ENCODE measurements at regions not wholly inside any gene's neighbourhood (a gene's known extent, or its start where the extent isn't known, plus 50 kb on each side); places are given as distances from the start of the nearest gene placed in this dataset.

DNA sequence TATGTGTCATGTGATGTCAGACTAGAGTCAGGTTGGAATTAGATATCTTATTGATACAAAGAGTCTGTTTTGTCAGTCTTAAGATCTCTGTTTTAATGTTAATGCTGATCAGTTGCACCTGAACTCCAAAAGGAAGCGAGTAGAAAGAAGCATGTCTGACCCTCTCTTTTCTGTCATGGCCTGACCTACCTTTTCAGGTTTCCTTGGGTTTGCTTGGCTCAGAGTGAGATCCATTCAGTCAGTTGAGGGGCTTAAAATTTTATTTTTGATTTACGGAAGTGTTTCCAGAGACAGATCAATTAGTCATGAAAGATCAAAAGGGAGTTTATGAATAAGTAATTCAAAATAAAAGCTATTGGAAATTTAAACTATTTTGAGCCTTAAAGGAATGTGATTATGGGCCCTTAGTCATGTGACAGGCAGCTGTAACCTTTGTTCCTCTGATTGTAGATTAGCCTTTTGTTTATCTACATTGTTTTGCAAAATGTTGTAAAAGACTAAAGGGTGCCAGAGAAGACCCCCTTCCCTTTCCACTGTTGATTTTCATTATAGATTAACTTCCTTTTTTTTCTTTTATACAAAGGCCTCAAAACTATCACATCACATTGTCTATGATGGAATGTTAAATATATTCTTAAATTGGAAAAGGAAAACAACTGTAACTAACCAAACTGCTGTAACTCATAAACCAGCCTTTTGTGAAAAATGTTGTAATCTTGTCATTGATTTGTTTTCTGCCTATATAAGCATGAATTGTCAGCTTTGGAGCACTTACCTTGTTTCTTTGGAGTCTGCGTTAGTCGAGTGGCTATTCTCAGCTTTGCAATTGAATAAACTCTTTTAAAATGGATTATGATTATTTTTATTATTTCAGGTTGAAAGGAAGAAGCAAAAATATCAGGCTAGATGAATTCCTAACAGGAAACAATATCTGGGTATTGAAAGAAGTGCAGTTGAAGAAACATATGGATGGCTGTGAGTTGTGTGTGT, 195.5 kb upstream of the MBL2 start:
- no peaks in the 10 kb centered on the region for H3K27me3 Mint-ChIP-seq
- H3K27me3 ChIP-seq (ENCODE audit: control insufficient read depth in 1 of 2, insufficient read depth in 2 of 2, low read length in 2 of 2) = no peaks in the 10 kb centered on the region
- no peaks in the 10 kb centered on the region for H3K4me1 ChIP-seq (ENCODE audit: insufficient read depth, low read length)
- H3K4me3 ChIP-seq (ENCODE audit: low read length) = no peak overlapping the region
- peaks cover 0 to 17% of the 10 kb centered on the region in 2 experiments for H3K9me3 ChIP-seq (ENCODE audit: control insufficient read depth in 1 of 2, insufficient read depth in 1 of 2, low read length in 2 of 2)
- no peaks in the 10 kb centered on the region for H3K36me3 ChIP-seq (ENCODE audit: insufficient read depth, low read length)
- no peaks in the 10 kb centered on the region for H3K36me3 Mint-ChIP-seq (ENCODE audit: low read depth)
- no peak overlapping the region for H3K4me3 Mint-ChIP-seq
- H3K4me1 Mint-ChIP-seq (ENCODE audit: low read depth) = no peaks in the 10 kb centered on the region
- CTCF ChIA-PET = no interaction called here
- ATAC-seq (ENCODE audit: poor library complexity) (no peak), DNase-seq (no peak)
- POLR2A ChIA-PET = no interaction called here
- TF ChIP-seq, protein P1, sequence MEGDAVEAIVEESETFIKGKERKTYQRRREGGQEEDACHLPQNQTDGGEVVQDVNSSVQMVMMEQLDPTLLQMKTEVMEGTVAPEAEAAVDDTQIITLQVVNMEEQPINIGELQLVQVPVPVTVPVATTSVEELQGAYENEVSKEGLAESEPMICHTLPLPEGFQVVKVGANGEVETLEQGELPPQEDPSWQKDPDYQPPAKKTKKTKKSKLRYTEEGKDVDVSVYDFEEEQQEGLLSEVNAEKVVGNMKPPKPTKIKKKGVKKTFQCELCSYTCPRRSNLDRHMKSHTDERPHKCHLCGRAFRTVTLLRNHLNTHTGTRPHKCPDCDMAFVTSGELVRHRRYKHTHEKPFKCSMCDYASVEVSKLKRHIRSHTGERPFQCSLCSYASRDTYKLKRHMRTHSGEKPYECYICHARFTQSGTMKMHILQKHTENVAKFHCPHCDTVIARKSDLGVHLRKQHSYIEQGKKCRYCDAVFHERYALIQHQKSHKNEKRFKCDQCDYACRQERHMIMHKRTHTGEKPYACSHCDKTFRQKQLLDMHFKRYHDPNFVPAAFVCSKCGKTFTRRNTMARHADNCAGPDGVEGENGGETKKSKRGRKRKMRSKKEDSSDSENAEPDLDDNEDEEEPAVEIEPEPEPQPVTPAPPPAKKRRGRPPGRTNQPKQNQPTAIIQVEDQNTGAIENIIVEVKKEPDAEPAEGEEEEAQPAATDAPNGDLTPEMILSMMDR (IDR thresholded peaks at IDR 0.05) = no peak
- H3K27ac ChIP-seq (ENCODE audit: low read depth in 1 of 2, low read length in 2 of 2) = no peak overlapping the region
- H3K9me3 Mint-ChIP-seq = no peaks in the 10 kb centered on the region
- intact Hi-C loops (cut with DNase I, micrococcal nuclease) = no loop called here
- H3K27ac Mint-ChIP-seq = no peak overlapping the region

DNA sequence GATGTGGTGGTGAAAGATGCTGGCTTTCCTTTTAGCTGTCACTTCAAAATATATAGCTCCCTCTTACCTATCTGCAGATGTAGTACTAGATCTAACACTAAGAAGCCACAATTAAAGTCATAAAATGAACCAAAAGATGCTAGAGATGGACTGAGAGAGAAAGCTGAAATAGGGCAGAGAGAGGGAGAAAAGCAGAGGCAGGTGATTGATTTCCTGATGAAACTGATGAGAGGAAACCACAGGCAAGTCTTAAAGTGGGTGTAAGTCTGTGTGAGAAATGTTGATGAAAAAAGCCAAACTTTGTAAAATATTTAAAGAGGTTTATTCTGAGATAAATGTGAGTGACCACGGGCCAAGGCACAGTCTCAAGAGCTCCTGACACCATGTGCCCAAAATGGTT, 194.3 kb upstream of the MBL2 start:
- TF ChIP-seq, protein P1 (IDR thresholded peaks at IDR 0.05) = no peak
- DNase-seq (no peak), ATAC-seq (ENCODE audit: poor library complexity) (no peak)
- H3K27ac Mint-ChIP-seq = no peak overlapping the region
- intact Hi-C loops (cut with DNase I, micrococcal nuclease) = no loop called here
- ChIA-PET CTCF (no interaction called here), POLR2A (no interaction called here)
- Histone ChIP-seq H3K27ac (ENCODE audit: low read depth in 1 of 2, low read length in 2 of 2) (no peak overlapping the region), H3K9me3 (ENCODE audit: control insufficient read depth in 1 of 2, insufficient read depth in 1 of 2, low read length in 2 of 2) (peaks cover 0 to 17% of the 10 kb centered on the region in 2 experiments), H3K4me1 (ENCODE audit: insufficient read depth, low read length) (no peaks in the 10 kb centered on the region), H3K4me3 (ENCODE audit: low read length) (no peak overlapping the region), H3K36me3 (ENCODE audit: insufficient read depth, low read length) (no peaks in the 10 kb centered on the region), H3K27me3 (ENCODE audit: control insufficient read depth in 1 of 2, insufficient read depth in 2 of 2, low read length in 2 of 2) (no peaks in the 10 kb centered on the region)
- no peaks in the 10 kb centered on the region for H3K9me3 Mint-ChIP-seq
- no peaks in the 10 kb centered on the region for H3K4me1 Mint-ChIP-seq (ENCODE audit: low read depth)
- H3K36me3 Mint-ChIP-seq (ENCODE audit: low read depth) = no peaks in the 10 kb centered on the region
- H3K27me3 Mint-ChIP-seq = no peaks in the 10 kb centered on the region
- H3K4me3 Mint-ChIP-seq = no peak overlapping the region

DNA sequence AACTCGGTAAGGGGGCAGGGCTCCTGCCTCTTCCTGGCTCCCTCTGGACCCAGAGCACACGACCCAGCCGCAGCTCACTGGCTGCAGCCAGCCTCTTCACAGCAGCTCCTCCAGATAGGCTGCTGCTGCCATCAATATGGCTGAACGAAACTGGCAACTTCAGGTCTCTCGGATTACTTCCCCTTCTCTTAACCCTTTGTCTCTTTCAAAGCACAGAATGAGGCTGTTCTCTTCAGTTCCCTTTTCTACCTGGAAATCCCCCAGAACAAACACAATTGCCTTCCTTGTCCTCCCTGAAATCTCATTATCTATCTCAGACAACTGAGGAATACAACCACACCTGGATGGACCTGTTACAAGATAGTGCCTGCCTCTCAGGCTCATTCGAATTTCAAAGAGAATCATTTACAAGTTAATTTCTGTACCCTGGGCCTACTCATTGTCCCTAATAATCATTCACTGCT, 193.4 kb upstream of the MBL2 start:
- H3K4me3 ChIP-seq (ENCODE audit: low read length) = no peak overlapping the region
- DNase-seq (peak in 1 of 14 experiments; percentile 16), ATAC-seq (ENCODE audit: poor library complexity) (no peak)
- TF ChIP-seq, protein P1 (IDR thresholded peaks at IDR 0.05) = no peak
- H3K27ac Mint-ChIP-seq = no peak overlapping the region
- no peaks in the 10 kb centered on the region for H3K4me1 Mint-ChIP-seq (ENCODE audit: low read depth)
- H3K4me3 Mint-ChIP-seq = no peak overlapping the region
- H3K9me3 ChIP-seq (ENCODE audit: control insufficient read depth in 1 of 2, insufficient read depth in 1 of 2, low read length in 2 of 2) = peaks cover 0 to 17% of the 10 kb centered on the region in 2 experiments
- H3K27me3 ChIP-seq (ENCODE audit: control insufficient read depth in 1 of 2, insufficient read depth in 2 of 2, low read length in 2 of 2) = no peaks in the 10 kb centered on the region
- H3K9me3 Mint-ChIP-seq = no peaks in the 10 kb centered on the region
- H3K4me1 ChIP-seq (ENCODE audit: insufficient read depth, low read length) = no peaks in the 10 kb centered on the region
- POLR2A ChIA-PET = no interaction called here
- no peaks in the 10 kb centered on the region for H3K36me3 Mint-ChIP-seq (ENCODE audit: low read depth)
- CTCF ChIA-PET = no interaction called here
- intact Hi-C loops (cut with DNase I, micrococcal nuclease) = no loop called here
- no peaks in the 10 kb centered on the region for H3K27me3 Mint-ChIP-seq
- H3K36me3 ChIP-seq (ENCODE audit: insufficient read depth, low read length) = no peaks in the 10 kb centered on the region
- no peak overlapping the region for H3K27ac ChIP-seq (ENCODE audit: low read depth in 1 of 2, low read length in 2 of 2)
